ENCODE measurements at regions not wholly inside any gene's neighbourhood (a gene's known extent, or its start where the extent isn't known, plus 50 kb on each side); places are given as distances from the start of the nearest gene placed in this dataset.
"Not testable (repeated sequence)": the region's sequence is repeated elsewhere in the genome, so short reads cannot be mapped to it uniquely, and the experiment has no call there.

GRCh38 chr5:163185315-163185714 lies 252.1 kb upstream of the CCNG1 start:
- DNase-seq: no peak

- DNase-seq: no peak
Measured at GRCh38 chr5:163189023-163189553, 248.3 kb upstream of the CCNG1 start.

GRCh38 chr5:163190283-163190682 lies 247.1 kb upstream of the CCNG1 start:
- no peak for DNase-seq

GRCh38 chr5:163190784-163191183 lies 246.6 kb upstream of the CCNG1 start:
- DNase-seq: no peak

GRCh38 chr5:163193886-163194285 lies 243.5 kb upstream of the CCNG1 start:
- DNase-seq: no peak

GRCh38 chr5:163205645-163206044 lies 231.8 kb upstream of the CCNG1 start:
- no peak for DNase-seq

- no peak for DNase-seq
Measured at GRCh38 chr5:163221581-163221980, 215.8 kb upstream of the CCNG1 start.

- DNase-seq: no peak
Measured at GRCh38 chr5:163222982-163223381, 214.4 kb upstream of the CCNG1 start.

- no peak for DNase-seq
Measured at GRCh38 chr5:163244445-163244987, 192.9 kb upstream of the CCNG1 start.

GRCh38 chr5:163245584-163245983 lies 191.8 kb upstream of the CCNG1 start:
- no peak for DNase-seq

GRCh38 chr5:163248333-163248732 lies 189.1 kb upstream of the CCNG1 start:
- no peak for DNase-seq

GRCh38 chr5:163248871-163249270 lies 188.5 kb upstream of the CCNG1 start:
- no peak for DNase-seq

GRCh38 chr5:163252950-163253349 lies 184.4 kb upstream of the CCNG1 start:
- DNase-seq: no peak

- DNase-seq: no peak
Measured at GRCh38 chr5:163259495-163259894, 177.9 kb upstream of the CCNG1 start.

- no peak for DNase-seq
Measured at GRCh38 chr5:163260471-163260870, 176.9 kb upstream of the CCNG1 start.

GRCh38 chr5:163260961-163261360 lies 176.4 kb upstream of the CCNG1 start:
- DNase-seq: no peak

- no peak for DNase-seq
Measured at GRCh38 chr5:163261647-163262269, 175.6 kb upstream of the CCNG1 start.

GRCh38 chr5:163266249-163266648 lies 171.1 kb upstream of the CCNG1 start:
- DNase-seq: not testable (repeated sequence)

- no peak for DNase-seq
Measured at GRCh38 chr5:163269624-163270023, 167.8 kb upstream of the CCNG1 start.

GRCh38 chr5:163276466-163276865 lies 160.9 kb upstream of the CCNG1 start:
- DNase-seq: no peak

- DNase-seq: not testable (repeated sequence)
Measured at GRCh38 chr5:163280897-163281296, 156.5 kb upstream of the CCNG1 start.

- no peak for DNase-seq
Measured at GRCh38 chr5:163281512-163281911, 155.9 kb upstream of the CCNG1 start.

- DNase-seq: no peak
Measured at GRCh38 chr5:163293836-163294235, 143.6 kb upstream of the CCNG1 start.

- DNase-seq: no peak
Measured at GRCh38 chr5:163303718-163304117, 133.7 kb upstream of the CCNG1 start.

- DNase-seq: no peak
Measured at GRCh38 chr5:163305655-163306054, 131.7 kb upstream of the CCNG1 start.

Measured in activated naive CD4-positive, alpha-beta T cell (primary cell).